ENCODE measurements at regions not wholly inside any gene's neighbourhood (a gene's known extent, or its start where the extent isn't known, plus 50 kb on each side); places are given as distances from the start of the nearest gene placed in this dataset.

GRCh38 chr9:129458155-129458661 lies 162.7 kb downstream of the C9orf50 start:
- H3K4me3 ChIP-seq (ENCODE audit: low read length in 2 of 2): peak overlapping the region in 1 of 2 donors; percentile 13
- peak overlapping the region; percentile 26 to 98 for H3K27ac ChIP-seq (ENCODE audit: low read depth in 2 of 2, low read length in 2 of 2)
- no peaks in the 10 kb centered on the region for H3K36me3 ChIP-seq (ENCODE audit: control insufficient read depth in 2 of 2, insufficient read depth in 2 of 2, low read length in 2 of 2)
- no peaks in the 10 kb centered on the region for H3K9me3 ChIP-seq (ENCODE audit: control insufficient read depth in 2 of 2, low read length in 2 of 2)
- peaks cover 28 to 29% of the 10 kb centered on the region in 2 donors for H3K4me1 ChIP-seq (ENCODE audit: control insufficient read depth in 2 of 2, insufficient read depth in 2 of 2, low read length in 2 of 2)
- peak overlapping the region; percentile 32 to 44 for H3K9ac ChIP-seq (ENCODE audit: low read depth in 1 of 2, low read length in 2 of 2)
- H3K27me3 ChIP-seq (ENCODE audit: control insufficient read depth in 2 of 2, insufficient read depth in 2 of 2, low read length in 2 of 2): no peaks in the 10 kb centered on the region

- Histone ChIP-seq H3K9ac (ENCODE audit: low read depth in 1 of 2, low read length in 2 of 2) (no peak overlapping the region), H3K4me1 (ENCODE audit: control insufficient read depth in 2 of 2, insufficient read depth in 2 of 2, low read length in 2 of 2) (peaks cover 28 to 29% of the 10 kb centered on the region in 2 donors), H3K27ac (ENCODE audit: low read depth in 2 of 2, low read length in 2 of 2) (peak overlapping the region in 1 of 2 donors; percentile 98), H3K27me3 (ENCODE audit: control insufficient read depth in 2 of 2, insufficient read depth in 2 of 2, low read length in 2 of 2) (no peaks in the 10 kb centered on the region), H3K4me3 (ENCODE audit: low read length in 2 of 2) (no peak overlapping the region), H3K36me3 (ENCODE audit: control insufficient read depth in 2 of 2, insufficient read depth in 2 of 2, low read length in 2 of 2) (no peaks in the 10 kb centered on the region), H3K9me3 (ENCODE audit: control insufficient read depth in 2 of 2, low read length in 2 of 2) (no peaks in the 10 kb centered on the region)
Measured at GRCh38 chr9:129457325-129457779, 163.5 kb downstream of the C9orf50 start.

GRCh38 chr9:129456549-129457324 lies 164.2 kb downstream of the C9orf50 start:
- Histone ChIP-seq H3K4me3 (ENCODE audit: low read length in 2 of 2) (no peak overlapping the region), H3K9me3 (ENCODE audit: control insufficient read depth in 2 of 2, low read length in 2 of 2) (no peaks in the 10 kb centered on the region), H3K4me1 (ENCODE audit: control insufficient read depth in 2 of 2, insufficient read depth in 2 of 2, low read length in 2 of 2) (peaks cover 28 to 29% of the 10 kb centered on the region in 2 donors), H3K9ac (ENCODE audit: low read depth in 1 of 2, low read length in 2 of 2) (no peak overlapping the region), H3K27me3 (ENCODE audit: control insufficient read depth in 2 of 2, insufficient read depth in 2 of 2, low read length in 2 of 2) (no peaks in the 10 kb centered on the region), H3K36me3 (ENCODE audit: control insufficient read depth in 2 of 2, insufficient read depth in 2 of 2, low read length in 2 of 2) (no peaks in the 10 kb centered on the region), H3K27ac (ENCODE audit: low read depth in 2 of 2, low read length in 2 of 2) (no peak overlapping the region)

- Histone ChIP-seq H3K4me3 (ENCODE audit: low read length in 2 of 2) (no peak overlapping the region), H3K9ac (ENCODE audit: low read depth in 1 of 2, low read length in 2 of 2) (no peak overlapping the region), H3K27me3 (ENCODE audit: control insufficient read depth in 2 of 2, insufficient read depth in 2 of 2, low read length in 2 of 2) (no peaks in the 10 kb centered on the region), H3K9me3 (ENCODE audit: control insufficient read depth in 2 of 2, low read length in 2 of 2) (no peaks in the 10 kb centered on the region), H3K27ac (ENCODE audit: low read depth in 2 of 2, low read length in 2 of 2) (no peak overlapping the region), H3K4me1 (ENCODE audit: control insufficient read depth in 2 of 2, insufficient read depth in 2 of 2, low read length in 2 of 2) (peaks cover 19 to 20% of the 10 kb centered on the region in 2 donors), H3K36me3 (ENCODE audit: control insufficient read depth in 2 of 2, insufficient read depth in 2 of 2, low read length in 2 of 2) (no peaks in the 10 kb centered on the region)
Measured at GRCh38 chr9:129455151-129455995, 165.5 kb downstream of the C9orf50 start.

GRCh38 chr9:129454467-129455067 lies 166.3 kb downstream of the C9orf50 start:
- H3K36me3 ChIP-seq (ENCODE audit: control insufficient read depth in 2 of 2, insufficient read depth in 2 of 2, low read length in 2 of 2): no peaks in the 10 kb centered on the region
- H3K27ac ChIP-seq (ENCODE audit: low read depth in 2 of 2, low read length in 2 of 2): no peak overlapping the region
- H3K4me1 ChIP-seq (ENCODE audit: control insufficient read depth in 2 of 2, insufficient read depth in 2 of 2, low read length in 2 of 2): peaks cover 15 to 16% of the 10 kb centered on the region in 2 donors

GRCh38 chr9:129453734-129454133 lies 167.2 kb downstream of the C9orf50 start:
- H3K4me3 ChIP-seq (ENCODE audit: low read length in 2 of 2): no peak overlapping the region
- no peaks in the 10 kb centered on the region for H3K9me3 ChIP-seq (ENCODE audit: control insufficient read depth in 2 of 2, low read length in 2 of 2)
- no peak overlapping the region for H3K9ac ChIP-seq (ENCODE audit: low read depth in 1 of 2, low read length in 2 of 2)
- H3K36me3 ChIP-seq (ENCODE audit: control insufficient read depth in 2 of 2, insufficient read depth in 2 of 2, low read length in 2 of 2): no peaks in the 10 kb centered on the region
- H3K27me3 ChIP-seq (ENCODE audit: control insufficient read depth in 2 of 2, insufficient read depth in 2 of 2, low read length in 2 of 2): no peaks in the 10 kb centered on the region
- no peak overlapping the region for H3K27ac ChIP-seq (ENCODE audit: low read depth in 2 of 2, low read length in 2 of 2)
- peaks cover 8% of the 10 kb centered on the region in 2 donors for H3K4me1 ChIP-seq (ENCODE audit: control insufficient read depth in 2 of 2, insufficient read depth in 2 of 2, low read length in 2 of 2)

More at GRCh38 chr9:129454467-129455067, 166.3 kb downstream of the C9orf50 start:
- Histone ChIP-seq H3K27me3 (ENCODE audit: control insufficient read depth in 2 of 2, insufficient read depth in 2 of 2, low read length in 2 of 2) (no peaks in the 10 kb centered on the region), H3K9ac (ENCODE audit: low read depth in 1 of 2, low read length in 2 of 2) (no peak overlapping the region), H3K9me3 (ENCODE audit: control insufficient read depth in 2 of 2, low read length in 2 of 2) (no peaks in the 10 kb centered on the region), H3K4me3 (ENCODE audit: low read length in 2 of 2) (no peak overlapping the region)

- Histone ChIP-seq H3K9ac (ENCODE audit: low read depth in 1 of 2, low read length in 2 of 2) (no peak overlapping the region), H3K27ac (ENCODE audit: low read depth in 2 of 2, low read length in 2 of 2) (peak overlapping the region; percentile 23 to 28), H3K27me3 (ENCODE audit: control insufficient read depth in 2 of 2, insufficient read depth in 2 of 2, low read length in 2 of 2) (no peaks in the 10 kb centered on the region), H3K36me3 (ENCODE audit: control insufficient read depth in 2 of 2, insufficient read depth in 2 of 2, low read length in 2 of 2) (no peaks in the 10 kb centered on the region), H3K9me3 (ENCODE audit: control insufficient read depth in 2 of 2, low read length in 2 of 2) (no peaks in the 10 kb centered on the region), H3K4me1 (ENCODE audit: control insufficient read depth in 2 of 2, insufficient read depth in 2 of 2, low read length in 2 of 2) (no peaks in the 10 kb centered on the region), H3K4me3 (ENCODE audit: low read length in 2 of 2) (no peak overlapping the region)
Measured at GRCh38 chr9:129451669-129452068, 169.2 kb downstream of the C9orf50 start.

GRCh38 chr9:129451089-129451656 lies 169.7 kb downstream of the C9orf50 start:
- H3K4me3 ChIP-seq (ENCODE audit: low read length in 2 of 2): no peak overlapping the region
- H3K27ac ChIP-seq (ENCODE audit: low read depth in 2 of 2, low read length in 2 of 2): peak overlapping the region in 1 of 2 donors; percentile 28
- no peak overlapping the region for H3K9ac ChIP-seq (ENCODE audit: low read depth in 1 of 2, low read length in 2 of 2)
- H3K9me3 ChIP-seq (ENCODE audit: control insufficient read depth in 2 of 2, low read length in 2 of 2): no peaks in the 10 kb centered on the region
- H3K4me1 ChIP-seq (ENCODE audit: control insufficient read depth in 2 of 2, insufficient read depth in 2 of 2, low read length in 2 of 2): no peaks in the 10 kb centered on the region
- H3K36me3 ChIP-seq (ENCODE audit: control insufficient read depth in 2 of 2, insufficient read depth in 2 of 2, low read length in 2 of 2): no peaks in the 10 kb centered on the region
- H3K27me3 ChIP-seq (ENCODE audit: control insufficient read depth in 2 of 2, insufficient read depth in 2 of 2, low read length in 2 of 2): no peaks in the 10 kb centered on the region

GRCh38 chr9:129449066-129449465 lies 171.8 kb downstream of the C9orf50 start:
- H3K9ac ChIP-seq (ENCODE audit: low read depth in 1 of 2, low read length in 2 of 2): no peak overlapping the region
- H3K36me3 ChIP-seq (ENCODE audit: control insufficient read depth in 2 of 2, insufficient read depth in 2 of 2, low read length in 2 of 2): no peaks in the 10 kb centered on the region
- no peak overlapping the region for H3K27ac ChIP-seq (ENCODE audit: low read depth in 2 of 2, low read length in 2 of 2)
- H3K4me3 ChIP-seq (ENCODE audit: low read length in 2 of 2): no peak overlapping the region
- no peaks in the 10 kb centered on the region for H3K9me3 ChIP-seq (ENCODE audit: control insufficient read depth in 2 of 2, low read length in 2 of 2)
- H3K4me1 ChIP-seq (ENCODE audit: control insufficient read depth in 2 of 2, insufficient read depth in 2 of 2, low read length in 2 of 2): peaks cover 0 to 2% of the 10 kb centered on the region in 2 donors
- no peaks in the 10 kb centered on the region for H3K27me3 ChIP-seq (ENCODE audit: control insufficient read depth in 2 of 2, insufficient read depth in 2 of 2, low read length in 2 of 2)
